HCT116 (cell line): ENCODE measurements at regions not wholly inside any gene's neighbourhood (a gene's known extent, or its start where the extent isn't known, plus 50 kb on each side); places are given as distances from the start of the nearest gene placed in this dataset.

Source experiments
- ATAC-seq: fragments of 200-7000 bp; cut with Tn5 transposase; 2 replicates; pipeline ENCODE4 v1.9.1; 2020; ENCODE audit warnings: mild to moderate bottlenecking, moderate library complexity
- BruUV-seq: library from RNA; stranded (reverse); fragments of 400-500 nt; replicated peaks from 2 replicates; lab custom pipeline; 2021; lab: Mats Ljungman, UMichigan
- CTCF ChIA-PET: fragments of 300-600 bp; sonication (Branson Sonifier 250); formaldehyde crosslinking; loops from one replicate; lab custom pipeline; 2021; ENCODE audit warnings: antibody characterized with exemption; lab: Charles Lee
- POLR2A ChIA-PET: fragments of 300-600, 350-600 bp; sonication (Branson Sonifier 250); formaldehyde crosslinking; loops from one replicate; lab custom pipeline; 2021; ENCODE audit warnings: antibody characterized with exemption; lab: Charles Lee
- RAD21 ChIA-PET, 2 experiments: fragments of 300-600 bp; sonication (Branson Sonifier 250); formaldehyde crosslinking; loops; one replicate each; lab custom pipeline; 2023; ENCODE audit warnings: low total read pairs in 2 of 2; ENCODE audit not compliant: uncharacterized antibody in 2 of 2, unreplicated experiment in 2 of 2, low non-redundant PET in 1 of 2; lab: Charles Lee
- DNase-seq: peaks from one replicate; pipeline ENCODE4 v3.0.0-alpha.2; 2010; ENCODE audit warnings: low read depth, low spot score
- H2AFZ ChIP-seq: fragments of 200-600 bp; shearing (Covaris generic), sonication (generic); 2 replicates; pipeline ENCODE4 v1.6.1; 2017; ENCODE audit warnings: low read depth, mixed run types, mixed read lengths, antibody characterized with exemption, low read length; ENCODE audit not compliant: poor library complexity, severe bottlenecking
- H3K27ac ChIP-seq: 2 replicates; pipeline ENCODE4 v1.5.1; 2012; ENCODE audit warnings: low read depth, low read length
- H3K27me3 ChIP-seq: fragments of 200-600 bp; sonication (generic); 2 replicates; pipeline ENCODE4 v1.6.1; 2016; ENCODE audit warnings: mixed run types, low read length, mixed read lengths; ENCODE audit not compliant: insufficient read depth
- H3K36me3 ChIP-seq, 2 experiments: fragments of 200-500 bp in 1 of 2; fragments of 200-600 bp in 1 of 2; sonication (Bioruptor generic) in 1 of 2; sonication (generic) in 1 of 2; 2 replicates each; pipeline versions ENCODE4 v1.5.1 to v1.6.1; 2014 to 2016; ENCODE audit warnings: low read length in 2 of 2, inconsistent platforms in 1 of 2, mixed read lengths in 1 of 2, mixed run types in 1 of 2; ENCODE audit not compliant: insufficient read depth in 2 of 2, control insufficient read depth in 1 of 2
- H3K4me1 ChIP-seq, 2 experiments: fragments of 200-600 bp in 1 of 2; sonication (generic) in 1 of 2; 2 replicates each; pipeline versions ENCODE4 v1.5.1 to v1.6.1; 2012 to 2017; ENCODE audit warnings: low read length in 2 of 2, inconsistent platforms in 1 of 2, mild to moderate bottlenecking in 1 of 2, mixed read lengths in 1 of 2, mixed run types in 1 of 2, moderate library complexity in 1 of 2; ENCODE audit not compliant: insufficient read depth in 2 of 2, control insufficient read depth in 1 of 2
- H3K4me2 ChIP-seq: fragments of 200-600 bp; sonication (generic); 2 replicates; pipeline ENCODE4 v1.6.1; 2017; ENCODE audit warnings: mixed run types, low read length, mixed read lengths
- H3K4me3 ChIP-seq, 2 experiments: fragments of 200-600 bp in 1 of 2; sonication (generic) in 1 of 2; replicated peaks in 1 of 2; 2 replicates each; pipeline ENCODE4 v1.5.1; 2011 to 2016; ENCODE audit warnings: low read length in 2 of 2, control low read depth in 1 of 2, low read depth in 1 of 2, mild to moderate bottlenecking in 1 of 2, mixed read lengths in 1 of 2, mixed run types in 1 of 2
- H3K79me2 ChIP-seq: fragments of 200-600 bp; sonication (generic); 2 replicates; pipeline ENCODE4 v1.6.1; 2017; ENCODE audit warnings: mild to moderate bottlenecking, mixed run types, low read length, moderate library complexity, mixed read lengths; ENCODE audit not compliant: insufficient read depth
- H3K9ac ChIP-seq: fragments of 200-600 bp; sonication (generic); 2 replicates; pipeline ENCODE4 v1.6.1; 2016; ENCODE audit warnings: low read length, mixed read lengths
- H3K9me2 ChIP-seq: fragments of 200-600 bp; sonication (generic), shearing (Covaris generic); 2 replicates; pipeline ENCODE4 v1.6.1; 2017; ENCODE audit warnings: mixed run types, mild to moderate bottlenecking, moderate library complexity; ENCODE audit not compliant: insufficient read depth
- H3K9me3 ChIP-seq, 2 experiments: fragments of 200-500 bp in 1 of 2; fragments of 200-600 bp in 1 of 2; sonication (Bioruptor generic) in 1 of 2; sonication (generic) in 1 of 2; 2 replicates each; pipeline ENCODE4 v1.6.1; 2014 to 2017; ENCODE audit warnings: low read length in 2 of 2, mixed read lengths in 2 of 2, inconsistent platforms in 1 of 2, low read depth in 1 of 2, mild to moderate bottlenecking in 1 of 2, mixed run types in 1 of 2, moderate library complexity in 1 of 2; ENCODE audit not compliant: control insufficient read depth in 1 of 2, insufficient read depth in 1 of 2
- H4K20me1 ChIP-seq: fragments of 200-600 bp; sonication (generic), shearing (Covaris generic); 2 replicates; pipeline ENCODE4 v1.6.1; 2017; ENCODE audit warnings: mixed run types, mild to moderate bottlenecking, moderate library complexity; ENCODE audit not compliant: insufficient read depth
- CBX3 ChIP-seq: IDR thresholded peaks from 2 replicates; pipeline ENCODE4 v1.6.1; 2012; ENCODE audit warnings: low read depth
- CEBPB ChIP-seq: IDR thresholded peaks from 2 replicates; pipeline ENCODE4 v1.6.1; 2012; ENCODE audit warnings: low read depth
- EGR1 ChIP-seq: IDR thresholded peaks from 2 replicates; pipeline ENCODE4 v1.6.1; 2012; ENCODE audit warnings: low read depth
- ELF1 ChIP-seq: IDR thresholded peaks from 2 replicates; pipeline ENCODE4 v1.6.1; 2012; ENCODE audit warnings: low read depth, borderline replicate concordance
- EZH2 ChIP-seq: fragments of 200-600 bp; sonication (generic); IDR thresholded peaks from 2 replicates; pipeline ENCODE4 v1.6.1; 2017; ENCODE audit warnings: antibody characterized with exemption, mixed run types
- EZH2phosphoT487 ChIP-seq: fragments of 200-600 bp; IDR thresholded peaks from 2 replicates; pipeline ENCODE4 v1.6.1; 2018; ENCODE audit warnings: antibody characterized with exemption, borderline replicate concordance
- FOSL1 ChIP-seq: IDR thresholded peaks from 2 replicates; pipeline ENCODE4 v1.6.1; 2012; ENCODE audit warnings: low read depth
- MAX ChIP-seq: IDR thresholded peaks from 2 replicates; pipeline ENCODE4 v1.6.1; 2012
- POLR2AphosphoS5 ChIP-seq: IDR thresholded peaks from 2 replicates; pipeline ENCODE4 v1.6.1; 2011; ENCODE audit warnings: mild to moderate bottlenecking, low read depth, low read length, moderate library complexity
- RAD21 ChIP-seq: IDR thresholded peaks from 2 replicates; pipeline ENCODE4 v1.6.1; 2012; ENCODE audit warnings: low read depth, mild to moderate bottlenecking
- SIN3A ChIP-seq: IDR thresholded peaks from 2 replicates; pipeline ENCODE4 v1.6.1; 2012; ENCODE audit warnings: low read depth
- SRF ChIP-seq: IDR thresholded peaks from 2 replicates; pipeline ENCODE4 v1.6.1; 2012; ENCODE audit warnings: low read depth
- TCF7L2 ChIP-seq: IDR thresholded peaks from 2 replicates; pipeline ENCODE4 v1.7.0; 2011; ENCODE audit warnings: borderline replicate concordance, inconsistent platforms; ENCODE audit not compliant: insufficient read depth, insufficient read length; ENCODE audit errors: extremely low read depth
- ZBTB33 ChIP-seq: IDR thresholded peaks from 2 replicates; pipeline ENCODE4 v1.6.1; 2011; ENCODE audit warnings: mild to moderate bottlenecking, low read length, moderate library complexity; ENCODE audit not compliant: insufficient replicate concordance; ENCODE audit errors: extremely low read depth
- ZNF274 ChIP-seq: fragments of 200-500 bp; sonication (Bioruptor generic); IDR thresholded peaks from 2 replicates; pipeline ENCODE4 v1.6.1; 2014; ENCODE audit warnings: mild to moderate bottlenecking, low read depth, low read length, inconsistent platforms
- intact Hi-C: fragments of 100-400 bp; cut with micrococcal nuclease; formaldehyde crosslinking; loops from 2 replicates; pipeline ENCODE4 v1.10.0; 2022

GRCh38 chr15:95277266-95277665, 1045.9 kb downstream of the MCTP2 start:
- no peaks in the 10 kb centered on the region for H3K9me3 ChIP-seq
- H2AFZ ChIP-seq: no peak overlapping the region
- H3K4me3 ChIP-seq: no peak overlapping the region
- ChIA-PET RAD21 (no interaction called here), POLR2A (interaction anchor here (0.6 kb wide), 1 partner anchor 12 kb away, joined by 4 read pairs; no protein-coding TSS in a partner anchor), CTCF (no interaction called here)
- 0 out of 2 replicates have a peak, but pooled peaks cover 5% of the 10 kb centered on the region for H3K9me2 ChIP-seq
- intact Hi-C loops: no loop called here
- TF ChIP-seq EZH2 (no peak), SIN3A (no peak), RAD21 (no peak), TCF7L2 (no peak), POLR2AphosphoS5 (no peak), EZH2phosphoT487 (no peak), EGR1 (no peak), ZNF274 (no peak), CBX3 (no peak), ELF1 (no peak), SRF (no peak), ZBTB33 (no peak), FOSL1 (no peak), CEBPB (no peak), MAX (no peak)
- H3K27ac ChIP-seq: no peak overlapping the region
- no TSS peak for BruUV-seq
- no peak overlapping the region for H3K4me2 ChIP-seq
- no peak overlapping the region for H3K9ac ChIP-seq
- H4K20me1 ChIP-seq: no peaks in the 10 kb centered on the region
- no peak for DNase-seq
- no peak for ATAC-seq
- H3K36me3 ChIP-seq: no peaks in the 10 kb centered on the region
- no peaks in the 10 kb centered on the region for H3K27me3 ChIP-seq
- H3K4me1 ChIP-seq: no peaks in the 10 kb centered on the region
- no peaks in the 10 kb centered on the region for H3K79me2 ChIP-seq
